Hematopoietic multipotent progenitor cell treated with erythropoietin and hydrocortisone succinate and interleukin-3 and kit ligand, for 8 days (in vitro differentiated cells): ENCODE measurements at regions not wholly inside any gene's neighbourhood (a gene's known extent, or its start where the extent isn't known, plus 50 kb on each side); places are given as distances from the start of the nearest gene placed in this dataset.
"Not testable (repeated sequence)": the region's sequence is repeated elsewhere in the genome, so short reads cannot be mapped to it uniquely, and the experiment has no call there.

Experiments
- DNase-seq: peaks from one replicate; pipeline ENCODE4 v3.0.0-alpha.2; 2015

GRCh38 chr2:215740071-215740470 lies 273.3 kb downstream of the MREG start:
- no peak for DNase-seq

GRCh38 chr2:215738351-215738750 lies 275.0 kb downstream of the MREG start:
- no peak for DNase-seq

GRCh38 chr2:215737477-215737876 lies 275.9 kb downstream of the MREG start:
- DNase-seq = no peak

- DNase-seq = peak; percentile 18
Measured at GRCh38 chr2:215736653-215737290, 276.6 kb downstream of the MREG start.

- DNase-seq = no peak
Measured at GRCh38 chr2:215731108-215731658, 282.2 kb downstream of the MREG start.

GRCh38 chr2:215729985-215730620 lies 283.2 kb downstream of the MREG start:
- no peak for DNase-seq

GRCh38 chr2:215728504-215729065 lies 284.8 kb downstream of the MREG start:
- peak; percentile 44 for DNase-seq

GRCh38 chr2:215727507-215728503 lies 285.5 kb downstream of the MREG start:
- no peak for DNase-seq

GRCh38 chr2:215726070-215726469 lies 287.3 kb downstream of the MREG start:
- no peak for DNase-seq

- no peak for DNase-seq
Measured at GRCh38 chr2:215724146-215724545, 288.3 kb upstream of the FN1 start.

- no peak for DNase-seq
Measured at GRCh38 chr2:215723631-215724011, 287.8 kb upstream of the FN1 start.

- no peak for DNase-seq
Measured at GRCh38 chr2:215722986-215723630, 287.2 kb upstream of the FN1 start.

GRCh38 chr2:215722125-215722524 lies 286.3 kb upstream of the FN1 start:
- no peak for DNase-seq

GRCh38 chr2:215721515-215721914 lies 285.6 kb upstream of the FN1 start:
- not testable (repeated sequence) for DNase-seq

GRCh38 chr2:215718890-215719289 lies 283.0 kb upstream of the FN1 start:
- DNase-seq = no peak

GRCh38 chr2:215718436-215718835 lies 282.6 kb upstream of the FN1 start:
- DNase-seq = no peak

- DNase-seq = no peak
Measured at GRCh38 chr2:215717501-215718381, 281.9 kb upstream of the FN1 start.

GRCh38 chr2:215716956-215717355 lies 281.1 kb upstream of the FN1 start:
- no peak for DNase-seq

GRCh38 chr2:215712871-215713790 lies 277.3 kb upstream of the FN1 start:
- no peak for DNase-seq

GRCh38 chr2:215712219-215712868 lies 276.5 kb upstream of the FN1 start:
- no peak for DNase-seq
